GM19351 (cell line): ENCODE measurements at regions not wholly inside any gene's neighbourhood (a gene's known extent, or its start where the extent isn't known, plus 50 kb on each side); places are given as distances from the start of the nearest gene placed in this dataset.
"Not testable (repeated sequence)": the region's sequence is repeated elsewhere in the genome, so short reads cannot be mapped to it uniquely, and the experiment has no call there.

Source experiments
- ATAC-seq: cut with Tn5 transposase; IDR thresholded peaks from one replicate; pipeline ENCODE4 v1.9.1; 2021; ENCODE audit warnings: mild to moderate bottlenecking, moderate library complexity; ENCODE audit not compliant: unreplicated experiment

GRCh38 chr2:110336071-110336470 lies 123.7 kb upstream of the MTLN start:
- ATAC-seq = not testable (repeated sequence)

- not testable (repeated sequence) for ATAC-seq
Measured at GRCh38 chr2:110335415-110336049, 123.2 kb upstream of the MTLN start.

- not testable (repeated sequence) for ATAC-seq
Measured at GRCh38 chr2:110333114-110334095, 121.1 kb upstream of the MTLN start.

- ATAC-seq = not testable (repeated sequence)
Measured at GRCh38 chr2:110331625-110332024, 119.3 kb upstream of the MTLN start.

- ATAC-seq = not testable (repeated sequence)
Measured at GRCh38 chr2:110329760-110330159, 117.4 kb upstream of the MTLN start.

GRCh38 chr2:110329158-110329557 lies 116.8 kb upstream of the MTLN start:
- ATAC-seq = not testable (repeated sequence)

- not testable (repeated sequence) for ATAC-seq
Measured at GRCh38 chr2:110328677-110329076, 116.3 kb upstream of the MTLN start.

GRCh38 chr2:110323832-110324231 lies 111.5 kb upstream of the MTLN start:
- ATAC-seq = not testable (repeated sequence)

- not testable (repeated sequence) for ATAC-seq
Measured at GRCh38 chr2:110322535-110322934, 110.2 kb upstream of the MTLN start.

GRCh38 chr2:110320834-110321563 lies 108.7 kb upstream of the MTLN start:
- ATAC-seq = not testable (repeated sequence)

- ATAC-seq = not testable (repeated sequence)
Measured at GRCh38 chr2:110318898-110319297, 106.6 kb upstream of the MTLN start.

- ATAC-seq = not testable (repeated sequence)
Measured at GRCh38 chr2:110317377-110317776, 105.0 kb upstream of the MTLN start.

- not testable (repeated sequence) for ATAC-seq
Measured at GRCh38 chr2:110316051-110316865, 103.9 kb upstream of the MTLN start.

- ATAC-seq = not testable (repeated sequence)
Measured at GRCh38 chr2:110315054-110315820, 102.9 kb upstream of the MTLN start.

GRCh38 chr2:110314472-110314871 lies 102.1 kb upstream of the MTLN start:
- ATAC-seq = not testable (repeated sequence)

- not testable (repeated sequence) for ATAC-seq
Measured at GRCh38 chr2:110313032-110313431, 100.7 kb upstream of the MTLN start.

- ATAC-seq = not testable (repeated sequence)
Measured at GRCh38 chr2:110311713-110312444, 99.5 kb upstream of the MTLN start.

- ATAC-seq = not testable (repeated sequence)
Measured at GRCh38 chr2:110310988-110311475, 98.7 kb upstream of the MTLN start.

GRCh38 chr2:110308728-110309127 lies 96.4 kb upstream of the MTLN start:
- not testable (repeated sequence) for ATAC-seq
